ENCODE measurements at regions not wholly inside any gene's neighbourhood (a gene's known extent, or its start where the extent isn't known, plus 50 kb on each side); places are given as distances from the start of the nearest gene placed in this dataset.

- CTCF ChIA-PET = no interaction called here
- TF ChIP-seq POLR2A (IDR thresholded peaks at IDR 0.05; ENCODE audit: low read depth, low read length) (no peak), EZH2 (IDR thresholded peaks at IDR 0.05; ENCODE audit: borderline replicate concordance, low read depth, low read length, severe bottlenecking) (no peak), MAX (IDR thresholded peaks at IDR 0.05; ENCODE audit: insufficient read depth, insufficient read length) (no peak), MYC (IDR thresholded peaks at IDR 0.05; ENCODE audit: low read depth, low read length) (no peak), JUN (IDR thresholded peaks at IDR 0.05; ENCODE audit: borderline replicate concordance, insufficient read depth, insufficient read length, low read depth) (no peak), GATA2 (IDR thresholded peaks at IDR 0.05; ENCODE audit: insufficient read depth, insufficient read length, low read depth, low read length) (no peak), POLR2AphosphoS5 (IDR thresholded peaks at IDR 0.05; ENCODE audit: insufficient read depth, low read depth, low read length) (no peak), FOS (IDR thresholded peaks at IDR 0.05; ENCODE audit: borderline replicate concordance, insufficient read depth, low read length) (no peak), CTCF (IDR thresholded peaks at IDR 0.05; ENCODE audit: extremely low read depth in 1 of 2, insufficient read depth in 1 of 2, low read depth in 1 of 2, low read length in 2 of 2) (no peak)
- intact Hi-C loops (cut with micrococcal nuclease) = no loop called here
Measured at GRCh38 chr13:47865883-47866282, 135.2 kb downstream of the SUCLA2 start.

More at GRCh38 chr13:47865883-47866282, 135.2 kb downstream of the SUCLA2 start:
- H3K9ac ChIP-seq (replicated peaks; ENCODE audit: extremely low read depth, insufficient read depth, low read length) = no peak overlapping the region
- H3K9me3 ChIP-seq (replicated peaks; ENCODE audit: control insufficient read depth, insufficient read depth, low read length) = no peaks in the 10 kb centered on the region
- POLR2A ChIA-PET = no interaction called here
- H3K79me2 ChIP-seq (ENCODE audit: control insufficient read depth, insufficient read depth, low read length) = no peaks in the 10 kb centered on the region
- dilution Hi-C loops (cut with MboI; ENCODE audit: extremely low pct_ligation_motif_present, low sequenced_read_pairs) = no loop called here
- no peaks in the 10 kb centered on the region for H3K36me3 ChIP-seq (ENCODE audit: control insufficient read depth in 2 of 2, extremely low read depth in 1 of 2, insufficient read depth in 2 of 2, low read length in 2 of 2)
- FAIRE-seq = no peak
- H3K4me1 ChIP-seq (ENCODE audit: control insufficient read depth, extremely low read depth, insufficient read depth, low read length) = no peaks in the 10 kb centered on the region
- no peak overlapping the region for H3K4me3 ChIP-seq (replicated peaks in 1 of 3; ENCODE audit: insufficient read depth in 1 of 3, low read depth in 1 of 3, low read length in 3 of 3)
- no peak overlapping the region for H2AFZ ChIP-seq (ENCODE audit: low read depth, low read length)
- no peak for DNase-seq (ENCODE audit: low read depth, low spot score)
- no peak overlapping the region for H3K27ac ChIP-seq (ENCODE audit: insufficient read depth, low read depth, low read length)
- H3K9me1 ChIP-seq (replicated peaks; ENCODE audit: control insufficient read depth, extremely low read depth, insufficient read depth, low read length) = no peaks in the 10 kb centered on the region
- no peak overlapping the region for H3K4me2 ChIP-seq (ENCODE audit: insufficient read depth, low read length)
- H3K27me3 ChIP-seq (ENCODE audit: control insufficient read depth in 2 of 2, insufficient read depth in 2 of 2, low read length in 2 of 2) = no peaks in the 10 kb centered on the region
- no TSS peak for BruUV-seq (replicated peaks)
- no peaks in the 10 kb centered on the region for H4K20me1 ChIP-seq (replicated peaks; ENCODE audit: control insufficient read depth, extremely low read depth, insufficient read depth, low read length)
